Muscle of back (tissue), 3 donors: ENCODE measurements at regions not wholly inside any gene's neighbourhood (a gene's known extent, or its start where the extent isn't known, plus 50 kb on each side); places are given as distances from the start of the nearest gene placed in this dataset.
A peak's percentile ranks its signal among the peaks of the same experiment; 100 is the strongest.
"Not testable (repeated sequence)": the region's sequence is repeated elsewhere in the genome, so short reads cannot be mapped to it uniquely, and the experiment has no call there.

Source experiments
- DNase-seq, 3 donors: peaks; one replicate each; pipeline versions ENCODE4 v3.0.0 to v3.0.0-alpha.2; 2013

- no peak for DNase-seq
These were observed 114.8 kb upstream of the ADRA2C start for GRCh38 chr4:3651267-3651845.

- DNase-seq = no peak
These were observed 116.7 kb upstream of the ADRA2C start for GRCh38 chr4:3649491-3649890.

- DNase-seq = no peak
These were observed 116.5 kb upstream of the LRPAP1 start for GRCh38 chr4:3648731-3649130.

- DNase-seq = no peak
These were observed 116.0 kb upstream of the LRPAP1 start for GRCh38 chr4:3648195-3648594.

GRCh38 chr4:3647421-3647820 lies 115.2 kb upstream of the LRPAP1 start:
- no peak for DNase-seq

GRCh38 chr4:3645711-3646679 lies 113.8 kb upstream of the LRPAP1 start:
- no peak for DNase-seq

- DNase-seq = peak in 1 of 3 donors; percentile 10
These were observed 112.8 kb upstream of the LRPAP1 start for GRCh38 chr4:3644849-3645627.

GRCh38 chr4:3643518-3644433 lies 111.6 kb upstream of the LRPAP1 start:
- no peak for DNase-seq

GRCh38 chr4:3642806-3643517 lies 110.7 kb upstream of the LRPAP1 start:
- no peak for DNase-seq

- no peak for DNase-seq
These were observed 109.9 kb upstream of the LRPAP1 start for GRCh38 chr4:3642056-3642630.

GRCh38 chr4:3641501-3641900 lies 109.3 kb upstream of the LRPAP1 start:
- no peak for DNase-seq

- no peak for DNase-seq
These were observed 108.4 kb upstream of the LRPAP1 start for GRCh38 chr4:3640587-3640962.

- no peak for DNase-seq
These were observed 107.7 kb upstream of the LRPAP1 start for GRCh38 chr4:3639613-3640586.

GRCh38 chr4:3638080-3638795 lies 106.0 kb upstream of the LRPAP1 start:
- peak in 1 of 3 donors; percentile 56 for DNase-seq

- DNase-seq = peak in 2 of 3 donors; percentile 59 to 83
These were observed 105.2 kb upstream of the LRPAP1 start for GRCh38 chr4:3637326-3638016.

- no peak for DNase-seq
These were observed 104.6 kb upstream of the LRPAP1 start for GRCh38 chr4:3636646-3637320.

GRCh38 chr4:3636020-3636419 lies 103.8 kb upstream of the LRPAP1 start:
- not testable (repeated sequence) for DNase-seq
